Thyroid gland (tissue), 4 donors: ENCODE measurements at regions not wholly inside any gene's neighbourhood (a gene's known extent, or its start where the extent isn't known, plus 50 kb on each side); places are given as distances from the start of the nearest gene placed in this dataset.

ENCODE experiments used
- POLR2A ChIP-seq, 2 donors: fragments of 450-650 bp; IDR thresholded peaks; one replicate each; pipeline ENCODE4 v1.6.1; 2017; ENCODE audit warnings: antibody characterized with exemption in 2 of 2, mild to moderate bottlenecking in 2 of 2, moderate library complexity in 1 of 2
- TF ChIP-seq, protein P1 (sequence below), 6 experiments: fragments of 200-600 bp in 3 of 6; fragments of 450-650 bp in 3 of 6; sonication (generic) in 3 of 6; IDR thresholded peaks; one replicate each; pipeline ENCODE4 v1.5.1; 2016 to 2019; ENCODE audit warnings: antibody characterized with exemption in 6 of 6, mild to moderate bottlenecking in 2 of 6, inconsistent platforms in 1 of 6, moderate library complexity in 1 of 6

- TF ChIP-seq, protein P1, sequence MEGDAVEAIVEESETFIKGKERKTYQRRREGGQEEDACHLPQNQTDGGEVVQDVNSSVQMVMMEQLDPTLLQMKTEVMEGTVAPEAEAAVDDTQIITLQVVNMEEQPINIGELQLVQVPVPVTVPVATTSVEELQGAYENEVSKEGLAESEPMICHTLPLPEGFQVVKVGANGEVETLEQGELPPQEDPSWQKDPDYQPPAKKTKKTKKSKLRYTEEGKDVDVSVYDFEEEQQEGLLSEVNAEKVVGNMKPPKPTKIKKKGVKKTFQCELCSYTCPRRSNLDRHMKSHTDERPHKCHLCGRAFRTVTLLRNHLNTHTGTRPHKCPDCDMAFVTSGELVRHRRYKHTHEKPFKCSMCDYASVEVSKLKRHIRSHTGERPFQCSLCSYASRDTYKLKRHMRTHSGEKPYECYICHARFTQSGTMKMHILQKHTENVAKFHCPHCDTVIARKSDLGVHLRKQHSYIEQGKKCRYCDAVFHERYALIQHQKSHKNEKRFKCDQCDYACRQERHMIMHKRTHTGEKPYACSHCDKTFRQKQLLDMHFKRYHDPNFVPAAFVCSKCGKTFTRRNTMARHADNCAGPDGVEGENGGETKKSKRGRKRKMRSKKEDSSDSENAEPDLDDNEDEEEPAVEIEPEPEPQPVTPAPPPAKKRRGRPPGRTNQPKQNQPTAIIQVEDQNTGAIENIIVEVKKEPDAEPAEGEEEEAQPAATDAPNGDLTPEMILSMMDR (IDR thresholded peaks at IDR 0.05): no peak
- no peak for TF ChIP-seq POLR2A (IDR thresholded peaks at IDR 0.05)
These were observed 117.7 kb downstream of the BAMBI start for GRCh38 chr10:28794986-28795385.
